CD4-positive, alpha-beta memory T cell (primary cell): ENCODE measurements at regions not wholly inside any gene's neighbourhood (a gene's known extent, or its start where the extent isn't known, plus 50 kb on each side); places are given as distances from the start of the nearest gene placed in this dataset.

ENCODE experiments used
- CTCF ChIA-PET: fragments of 350-600 bp; sonication (Branson Sonifier 250); formaldehyde crosslinking; loops from one replicate; lab custom pipeline; 2021; ENCODE audit warnings: inconsistent platforms; ENCODE audit not compliant: partially characterized antibody; lab: Charles Lee
- POLR2A ChIA-PET: fragments of 350-600 bp; sonication (Branson Sonifier 250); formaldehyde crosslinking; loops from one replicate; lab custom pipeline; 2021; ENCODE audit not compliant: partially characterized antibody; lab: Charles Lee
- DNase-seq, 5 donors: peaks; one replicate each; pipeline versions ENCODE4 v3.0.0 to v3.0.0-alpha.2; 2020 to 2022; ENCODE audit warnings: mixed read lengths in 1 of 5
- H3K27ac ChIP-seq: one replicate; pipeline ENCODE4 v1.7.0; 2013; ENCODE audit warnings: low read depth, low read length
- H3K27me3 ChIP-seq: 2 replicates; pipeline ENCODE4 v1.7.0; 2013; ENCODE audit warnings: mild to moderate bottlenecking, low read length, moderate library complexity; ENCODE audit not compliant: insufficient read depth
- H3K36me3 ChIP-seq: 2 replicates; pipeline ENCODE4 v1.7.0; 2013; ENCODE audit warnings: mild to moderate bottlenecking, low read length, moderate library complexity; ENCODE audit not compliant: insufficient read depth
- H3K4me1 ChIP-seq: 2 replicates; pipeline ENCODE4 v1.7.0; 2013; ENCODE audit warnings: mild to moderate bottlenecking, low read length, moderate library complexity; ENCODE audit not compliant: insufficient read depth
- H3K4me3 ChIP-seq, 2 donors: one replicate each; pipeline ENCODE4 v1.7.0; 2013; ENCODE audit warnings: low read length in 2 of 2, mild to moderate bottlenecking in 1 of 2
- H3K9me3 ChIP-seq, 2 donors: one replicate each; pipeline ENCODE4 v1.7.0; 2013; ENCODE audit warnings: low read length in 2 of 2, control low read depth in 1 of 2; ENCODE audit not compliant: control insufficient read depth in 1 of 2
- H3K27ac Mint-ChIP-seq, 7 donors: one replicate each; pipeline ENCODE4 v1.8.0; 2020 to 2021; ENCODE audit warnings: mixed read lengths in 7 of 7, mild to moderate bottlenecking in 6 of 7, inconsistent platforms in 3 of 7, moderate library complexity in 3 of 7
- H3K27me3 Mint-ChIP-seq, 2 donors: one replicate each; pipeline ENCODE4 v1.8.0; 2020 to 2021; ENCODE audit warnings: mixed read lengths in 2 of 2
- H3K36me3 Mint-ChIP-seq, 2 donors: one replicate each; pipeline ENCODE4 v1.8.0; 2020 to 2021; ENCODE audit warnings: mixed read lengths in 2 of 2, inconsistent platforms in 1 of 2, mild to moderate bottlenecking in 1 of 2
- H3K4me1 Mint-ChIP-seq, 4 donors: one replicate each; pipeline ENCODE4 v1.8.0; 2020 to 2021; ENCODE audit warnings: mixed read lengths in 4 of 4, mild to moderate bottlenecking in 1 of 4
- H3K4me3 Mint-ChIP-seq, 8 donors: one replicate each; pipeline ENCODE4 v1.8.0; 2020 to 2021; ENCODE audit warnings: mixed read lengths in 8 of 8, mild to moderate bottlenecking in 7 of 8, moderate library complexity in 6 of 8, inconsistent platforms in 3 of 8
- H3K9me3 Mint-ChIP-seq, 8 donors: one replicate each; pipeline ENCODE4 v1.8.0; 2020 to 2021; ENCODE audit warnings: mixed read lengths in 8 of 8, mild to moderate bottlenecking in 5 of 8, inconsistent platforms in 3 of 8, moderate library complexity in 1 of 8
- intact Hi-C: fragments of 100-400 bp; cut with micrococcal nuclease; formaldehyde crosslinking; loops from one replicate; pipeline ENCODE4 v1.15.1; 2023

DNA sequence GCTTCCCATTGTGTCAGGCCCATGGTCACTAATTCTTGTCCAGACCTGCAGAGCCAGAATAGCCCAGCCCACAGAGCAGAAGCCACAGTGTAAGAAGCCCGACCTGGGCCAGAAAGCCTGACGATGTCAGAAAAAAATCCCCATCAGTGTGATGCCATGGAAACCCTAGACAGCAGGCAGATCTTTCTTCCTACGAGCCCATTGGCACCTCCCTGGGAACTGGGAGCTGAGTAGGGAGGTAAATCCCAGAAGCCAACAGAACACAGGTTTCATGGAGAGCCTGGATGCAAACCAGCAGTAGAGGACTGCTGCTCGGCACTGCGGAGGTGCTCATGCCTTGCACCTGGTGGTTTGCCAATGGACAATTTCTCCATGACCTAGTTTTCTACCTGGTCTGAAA is 82.2 kb upstream of the SLC22A16 start:
- CTCF ChIA-PET: no interaction called here
- Histone ChIP-seq H3K4me3 (no peak overlapping the region), H3K27me3 (no peaks in the 10 kb centered on the region), H3K27ac (no peak overlapping the region), H3K4me1 (peaks cover 48% of the 10 kb centered on the region), H3K9me3 (no peaks in the 10 kb centered on the region), H3K36me3 (no peaks in the 10 kb centered on the region)
- peaks cover 0 to 8% (median 3%) of the 10 kb centered on the region in 8 donors for H3K9me3 Mint-ChIP-seq
- H3K27ac Mint-ChIP-seq: peak overlapping the region in 3 of 7 donors; percentile 12 to 79 (median 68)
- POLR2A ChIA-PET: interaction anchor here (1.1 to 4.4 kb wide), 2 partner anchors 257 to 316 kb away, joined by 3 to 55 read pairs; partner anchors contain the start of genes AMD1 and CDK19
- H3K27me3 Mint-ChIP-seq: no peaks in the 10 kb centered on the region
- H3K4me3 Mint-ChIP-seq: peak overlapping the region in 1 of 8 donors; percentile 33
- intact Hi-C loops: no loop called here
- H3K4me1 Mint-ChIP-seq: peaks cover 41 to 84% (median 57%) of the 10 kb centered on the region in 4 donors
- no peaks in the 10 kb centered on the region for H3K36me3 Mint-ChIP-seq
- no peak for DNase-seq

- ChIA-PET POLR2A (no interaction called here), CTCF (no interaction called here)
- no peaks in the 10 kb centered on the region for H3K36me3 ChIP-seq
- H3K36me3 Mint-ChIP-seq: no peaks in the 10 kb centered on the region
- H3K27ac ChIP-seq: no peak overlapping the region
- intact Hi-C loops: no loop called here
- H3K9me3 Mint-ChIP-seq: peaks cover 0 to 11% (median 4%) of the 10 kb centered on the region in 8 donors
- no peaks in the 10 kb centered on the region for H3K27me3 Mint-ChIP-seq
- H3K4me3 Mint-ChIP-seq: no peak overlapping the region
- H3K4me1 Mint-ChIP-seq: peaks cover 35 to 71% (median 48%) of the 10 kb centered on the region in 4 donors
- peak overlapping the region in 3 of 7 donors; percentile 52 to 75 (median 57) for H3K27ac Mint-ChIP-seq
- H3K4me3 ChIP-seq: no peak overlapping the region
- no peaks in the 10 kb centered on the region for H3K9me3 ChIP-seq
- DNase-seq: no peak
- H3K27me3 ChIP-seq: no peaks in the 10 kb centered on the region
- H3K4me1 ChIP-seq: peaks cover 48% of the 10 kb centered on the region
These were observed 80.8 kb upstream of the SLC22A16 start for GRCh38 chr6:110557199-110557598.

- POLR2A ChIA-PET: interaction anchor here (0.8 kb wide), 1 partner anchor 41 kb away, joined by 3 read pairs; no protein-coding TSS in a partner anchor
- H3K4me1 Mint-ChIP-seq: peaks cover 30 to 64% (median 41%) of the 10 kb centered on the region in 4 donors
- no peaks in the 10 kb centered on the region for H3K27me3 ChIP-seq
- no peaks in the 10 kb centered on the region for H3K27me3 Mint-ChIP-seq
- H3K27ac Mint-ChIP-seq: peak overlapping the region in 2 of 7 donors; percentile 42 to 70
- peaks cover 0 to 11% (median 6%) of the 10 kb centered on the region in 8 donors for H3K9me3 Mint-ChIP-seq
- DNase-seq: no peak
- H3K9me3 ChIP-seq: peaks cover 0 to 4% of the 10 kb centered on the region in 2 donors
- H3K27ac ChIP-seq: no peak overlapping the region
- no peaks in the 10 kb centered on the region for H3K36me3 ChIP-seq
- H3K4me3 Mint-ChIP-seq: no peak overlapping the region
- H3K36me3 Mint-ChIP-seq: no peaks in the 10 kb centered on the region
- CTCF ChIA-PET: interaction anchor here (0.6 kb wide), 1 partner anchor 393 kb away, joined by 4 read pairs; no protein-coding TSS in a partner anchor
- H3K4me1 ChIP-seq: peaks cover 44% of the 10 kb centered on the region
- intact Hi-C loops: no loop called here
- no peak overlapping the region for H3K4me3 ChIP-seq
These were observed 80.1 kb upstream of the SLC22A16 start for GRCh38 chr6:110556317-110557110.

DNA sequence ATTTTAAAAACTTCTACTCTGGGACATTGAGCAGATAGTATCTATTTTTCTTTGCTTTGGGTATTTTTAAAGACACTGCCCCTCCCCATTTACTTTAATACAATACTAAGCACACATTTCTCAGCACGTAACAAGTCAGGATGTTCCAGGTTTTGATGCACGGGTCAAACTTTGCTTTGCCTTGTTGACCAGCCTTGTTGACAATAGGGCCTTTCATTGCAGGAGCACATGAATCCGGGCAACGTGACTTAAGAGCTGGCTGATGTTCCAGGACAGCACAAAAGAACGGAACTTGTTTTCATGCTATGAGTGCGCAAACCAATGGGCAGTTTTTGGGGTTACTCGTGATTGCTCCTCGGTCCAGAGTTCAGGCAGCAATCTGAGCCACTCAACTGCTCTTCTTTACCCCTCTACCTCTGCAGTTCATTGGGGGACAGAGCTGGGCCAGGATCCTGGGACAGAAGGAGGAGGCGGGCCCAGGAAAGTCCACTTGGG is 78.6 kb upstream of the SLC22A16 start:
- no peaks in the 10 kb centered on the region for H3K36me3 Mint-ChIP-seq
- intact Hi-C loops: no loop called here
- ChIA-PET CTCF (interaction anchor here (0.8 to 1.7 kb wide), 2 partner anchors 10 to 27 kb away, joined by 3 to 4 read pairs; no protein-coding TSS in a partner anchor), POLR2A (no interaction called here)
- peaks cover 15 to 49% (median 26%) of the 10 kb centered on the region in 4 donors for H3K4me1 Mint-ChIP-seq
- H3K4me3 Mint-ChIP-seq: peak overlapping the region in 2 of 8 donors; percentile 24 to 52
- H3K9me3 ChIP-seq: peaks cover 0 to 4% of the 10 kb centered on the region in 2 donors
- peaks cover 0 to 17% (median 6%) of the 10 kb centered on the region in 8 donors for H3K9me3 Mint-ChIP-seq
- peak overlapping the region in 2 of 7 donors; percentile 40 to 41 for H3K27ac Mint-ChIP-seq
- H3K27me3 ChIP-seq: no peaks in the 10 kb centered on the region
- H3K27me3 Mint-ChIP-seq: no peaks in the 10 kb centered on the region
- no peak overlapping the region for H3K27ac ChIP-seq
- H3K36me3 ChIP-seq: no peaks in the 10 kb centered on the region
- no peak for DNase-seq
- H3K4me1 ChIP-seq: peaks cover 29% of the 10 kb centered on the region
- H3K4me3 ChIP-seq: no peak overlapping the region

DNA sequence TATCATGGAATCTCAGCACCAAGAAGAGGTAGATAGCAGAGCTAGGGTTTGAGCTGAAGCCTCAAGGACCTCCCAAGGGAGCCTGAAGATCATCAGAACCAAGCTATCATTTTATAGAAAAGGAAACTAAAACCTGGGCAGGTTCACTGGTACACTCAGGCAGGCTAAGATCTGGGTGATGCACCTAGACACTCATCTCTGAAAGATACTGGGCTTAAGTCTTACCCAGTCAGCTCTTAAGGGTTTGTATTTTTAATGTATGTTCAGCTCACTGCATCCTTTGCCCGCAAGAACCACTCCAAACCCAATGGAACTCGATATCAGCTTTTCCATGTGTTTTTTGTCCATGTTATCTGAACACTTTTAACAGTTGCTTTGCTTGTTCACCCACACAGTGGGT is 78.0 kb upstream of the SLC22A16 start:
- Mint-ChIP-seq H3K9me3 (peaks cover 0 to 17% (median 6%) of the 10 kb centered on the region in 8 donors), H3K4me3 (peak overlapping the region in 4 of 8 donors; percentile 29 to 69 (median 38)), H3K36me3 (no peaks in the 10 kb centered on the region), H3K4me1 (peaks cover 13 to 43% (median 23%) of the 10 kb centered on the region in 4 donors), H3K27me3 (no peaks in the 10 kb centered on the region), H3K27ac (peak overlapping the region in 2 of 7 donors; percentile 13 to 40)
- Histone ChIP-seq H3K27me3 (no peaks in the 10 kb centered on the region), H3K9me3 (peaks cover 0 to 4% of the 10 kb centered on the region in 2 donors), H3K27ac (no peak overlapping the region), H3K36me3 (no peaks in the 10 kb centered on the region), H3K4me1 (peaks cover 24% of the 10 kb centered on the region), H3K4me3 (no peak overlapping the region)
- intact Hi-C loops: no loop called here
- DNase-seq: no peak
- CTCF ChIA-PET: interaction anchor here (0.8 to 1.7 kb wide), 3 partner anchors 9 to 26 kb away, joined by 3 to 4 read pairs (median 3); no protein-coding TSS in a partner anchor
- POLR2A ChIA-PET: interaction anchor here (1.2 to 1.6 kb wide), 3 partner anchors 10 to 404 kb away, joined by 3 to 4 read pairs (median 4); partner anchors contain the start of genes AMD1 and GTF3C6

- no peak overlapping the region for H3K4me3 ChIP-seq
- no peak overlapping the region for H3K27ac ChIP-seq
- peaks cover 0 to 4% of the 10 kb centered on the region in 2 donors for H3K9me3 ChIP-seq
- no peak overlapping the region for H3K4me3 Mint-ChIP-seq
- H3K9me3 Mint-ChIP-seq: peaks cover 0 to 13% (median 6%) of the 10 kb centered on the region in 8 donors
- no peaks in the 10 kb centered on the region for H3K27me3 ChIP-seq
- no peak overlapping the region for H3K27ac Mint-ChIP-seq
- CTCF ChIA-PET: interaction anchor here (0.6 to 1.3 kb wide), 2 partner anchors 15 to 231 kb away, joined by 3 read pairs; no protein-coding TSS in a partner anchor
- H3K4me1 Mint-ChIP-seq: peaks cover 8 to 32% (median 15%) of the 10 kb centered on the region in 4 donors
- intact Hi-C loops: no loop called here
- POLR2A ChIA-PET: interaction anchor here (1.2 to 1.6 kb wide), 3 partner anchors 9 to 406 kb away, joined by 3 to 4 read pairs (median 4); partner anchors contain the start of genes AMD1 and GTF3C6
- no peaks in the 10 kb centered on the region for H3K27me3 Mint-ChIP-seq
- H3K36me3 Mint-ChIP-seq: no peaks in the 10 kb centered on the region
- H3K36me3 ChIP-seq: no peaks in the 10 kb centered on the region
- no peak for DNase-seq
- H3K4me1 ChIP-seq: peaks cover 10% of the 10 kb centered on the region
These were observed 76.7 kb upstream of the SLC22A16 start for GRCh38 chr6:110552901-110553641.
